ENCODE measurements at regions not wholly inside any gene's neighbourhood (a gene's known extent, or its start where the extent isn't known, plus 50 kb on each side); places are given as distances from the start of the nearest gene placed in this dataset.

- no peak overlapping the region for H3K4me3 ChIP-seq
- no peak overlapping the region for H3K4me2 ChIP-seq (ENCODE audit: control insufficient read depth, insufficient read depth)
- CTCF ChIA-PET: interaction anchor here (0.9 to 3.1 kb wide), 4 partner anchors 9 to 866 kb away, joined by 3 to 26 read pairs (median 7); no protein-coding TSS in a partner anchor
- SMC1A ChIA-PET (ENCODE audit: uncharacterized antibody, unreplicated experiment): interaction anchor here (0.6 to 2.1 kb wide), 5 partner anchors 375 to 1772 kb away, joined by 3 to 6 read pairs (median 3); no protein-coding TSS in a partner anchor
- in situ Hi-C loops (cut with MboI): loop anchor here (10.0 to 25.0 kb wide), 4 partner anchors 1048 to 1764 kb away; partner anchors contain the start of gene CREM
- no peak overlapping the region for H3K27ac ChIP-seq (ENCODE audit: control insufficient read depth, insufficient read depth)
- ATAC-seq (peak; percentile 84), FAIRE-seq (peak; percentile 62), DNase-seq (ENCODE audit: low read depth, low spot score) (no peak)
- H3K4me1 ChIP-seq (ENCODE audit: control insufficient read depth, insufficient read depth, low read length): no peaks in the 10 kb centered on the region
- H3K9ac ChIP-seq (ENCODE audit: control insufficient read depth, insufficient read depth, low read length): no peak overlapping the region
- TF ChIP-seq EP300 (IDR thresholded peaks at IDR 0.05; ENCODE audit: borderline replicate concordance in 1 of 2, control insufficient read depth in 1 of 2, low read depth in 2 of 2, low read length in 2 of 2): no peak
- TF ChIP-seq SMAD1 (IDR thresholded peaks at IDR 0.05; ENCODE audit: low read depth, partially characterized antibody): peak; percentile 87
- peak; percentile 77 for TF ChIP-seq RAD21 (IDR thresholded peaks at IDR 0.05; ENCODE audit: insufficient read depth, low read depth, low read length)
- TF ChIP-seq SMC3 (IDR thresholded peaks at IDR 0.05; ENCODE audit: borderline replicate concordance, low read length): peak; percentile 47; the same call in 1 of the 2 replicates
- TF ChIP-seq PKNOX1 (IDR thresholded peaks at IDR 0.05): 0 out of 2 replicates have a peak, but pooled peaks have one; percentile 14
- TF ChIP-seq NR2F1 (conservative IDR thresholded peaks at IDR 0.05): no peak
- peak; percentile 72 to 77 (median 73) for TF ChIP-seq CTCF (IDR thresholded peaks at IDR 0.05 in 2 of 3, conservative IDR thresholded peaks at IDR 0.05 in 1 of 3; ENCODE audit: control insufficient read depth in 2 of 3, extremely low read depth in 1 of 3, insufficient read depth in 1 of 3, low read depth in 3 of 3, low read length in 3 of 3)
- peak; percentile 36; the same call in 1 of the 2 replicates for TF ChIP-seq RUNX3 (IDR thresholded peaks at IDR 0.05; ENCODE audit: low read length)
- 27% methylated on average over 6 of the region's 6 CpGs for WGBS (ENCODE audit: insufficient coverage, insufficient replicate concordance, low lambda C conversion rate, missing lambda C conversion rate)
- RAD21 ChIA-PET (ENCODE audit: unreplicated experiment): interaction anchor here (0.5 to 2.4 kb wide), 2 partner anchors 570 to 606 kb away, joined by 3 to 12 read pairs; no protein-coding TSS in a partner anchor
- no peaks in the 10 kb centered on the region for H4K20me1 ChIP-seq (ENCODE audit: control insufficient read depth, insufficient read depth)
- no peaks in the 10 kb centered on the region for H3K27me3 ChIP-seq (replicated peaks in 1 of 2; ENCODE audit: control insufficient read depth in 2 of 2, insufficient read depth in 2 of 2, low read length in 1 of 2)
- no peaks in the 10 kb centered on the region for H3K9me3 ChIP-seq (replicated peaks; ENCODE audit: control insufficient read depth, insufficient read depth, low read length)
- intact Hi-C loops (cut with micrococcal nuclease; ENCODE audit: unreplicated experiment): loop anchor here (10.0 kb wide), 1 partner anchor 1476 kb away; no protein-coding TSS in a partner anchor
- POLR2A ChIA-PET: no interaction called here
- H3K79me2 ChIP-seq (ENCODE audit: control insufficient read depth, insufficient read depth, low read length): no peaks in the 10 kb centered on the region
- no peak overlapping the region for H2AFZ ChIP-seq (ENCODE audit: control insufficient read depth, low read depth, low read length)
- BruUV-seq (replicated peaks): no TSS peak
- H3K36me3 ChIP-seq (ENCODE audit: control insufficient read depth in 2 of 2, insufficient read depth in 2 of 2, low read length in 1 of 2): no peaks in the 10 kb centered on the region
Observed at GRCh38 chr10:36888925-36889573, 236.3 kb upstream of the ANKRD30A start.
